ENCODE measurements at regions not wholly inside any gene's neighbourhood (a gene's known extent, or its start where the extent isn't known, plus 50 kb on each side); places are given as distances from the start of the nearest gene placed in this dataset.

DNA sequence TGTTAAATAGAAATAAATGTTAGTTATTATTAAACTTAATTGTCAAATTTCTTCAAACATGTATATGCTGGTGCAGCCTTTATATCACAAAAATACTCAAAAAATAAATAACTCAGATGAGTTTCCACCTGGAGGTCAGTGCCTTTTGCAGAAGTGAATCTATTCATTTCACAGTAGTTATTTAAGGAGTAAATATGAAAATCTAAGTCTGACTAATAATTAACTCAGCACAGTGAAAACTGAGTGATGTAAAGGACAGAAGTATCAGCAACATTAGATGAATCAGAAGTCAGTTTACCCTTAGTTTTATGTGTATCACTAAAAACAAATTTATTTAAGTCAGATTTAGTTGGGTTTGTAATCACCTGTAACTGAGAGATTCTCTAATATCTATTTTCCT lies 2135.4 kb downstream of the MRPL39 start:
- no peak for DNase-seq (ENCODE audit: low read depth in 2 of 2)

DNA sequence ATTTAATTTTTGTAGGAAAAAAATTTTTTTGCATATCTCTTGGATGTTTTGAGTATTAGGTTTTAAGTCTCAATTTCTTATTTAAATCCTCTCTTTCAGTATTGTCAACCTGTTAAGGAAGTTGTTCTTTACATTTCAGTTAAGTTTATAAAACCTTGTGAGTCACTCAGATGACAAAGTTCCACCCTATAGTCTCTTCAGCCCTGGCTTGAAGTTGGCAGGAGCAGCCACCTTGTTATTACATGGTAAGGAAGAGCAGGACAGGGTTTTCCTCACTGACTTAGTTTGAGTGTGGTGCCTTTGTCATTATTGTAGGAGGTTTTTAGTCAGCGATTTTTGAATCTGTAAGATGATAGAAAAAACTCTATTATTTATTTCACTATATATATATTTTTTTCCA lies 2143.9 kb downstream of the MRPL39 start:
- no peak for DNase-seq (ENCODE audit: low read depth in 2 of 2)

DNA sequence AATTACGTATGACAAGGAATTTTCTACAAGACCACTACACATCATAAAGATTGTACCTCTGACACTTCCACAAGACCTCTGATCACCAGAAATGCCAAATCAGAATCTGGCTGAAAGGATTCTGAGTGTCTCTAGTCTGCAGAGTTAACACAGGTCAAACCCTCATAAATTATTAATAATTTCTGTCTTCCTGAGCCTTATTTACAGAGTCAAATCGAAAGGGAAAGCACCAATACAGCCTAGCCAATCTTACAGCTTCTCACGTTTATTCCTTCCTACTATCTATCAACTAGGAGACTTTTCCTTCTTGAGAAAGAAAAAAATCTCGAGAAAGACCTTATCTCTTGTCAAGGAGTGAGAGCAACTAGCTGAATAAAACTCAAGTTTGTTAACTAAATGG lies 2151.6 kb downstream of the MRPL39 start:
- DNase-seq (ENCODE audit: low read depth in 2 of 2), result no peak

DNA sequence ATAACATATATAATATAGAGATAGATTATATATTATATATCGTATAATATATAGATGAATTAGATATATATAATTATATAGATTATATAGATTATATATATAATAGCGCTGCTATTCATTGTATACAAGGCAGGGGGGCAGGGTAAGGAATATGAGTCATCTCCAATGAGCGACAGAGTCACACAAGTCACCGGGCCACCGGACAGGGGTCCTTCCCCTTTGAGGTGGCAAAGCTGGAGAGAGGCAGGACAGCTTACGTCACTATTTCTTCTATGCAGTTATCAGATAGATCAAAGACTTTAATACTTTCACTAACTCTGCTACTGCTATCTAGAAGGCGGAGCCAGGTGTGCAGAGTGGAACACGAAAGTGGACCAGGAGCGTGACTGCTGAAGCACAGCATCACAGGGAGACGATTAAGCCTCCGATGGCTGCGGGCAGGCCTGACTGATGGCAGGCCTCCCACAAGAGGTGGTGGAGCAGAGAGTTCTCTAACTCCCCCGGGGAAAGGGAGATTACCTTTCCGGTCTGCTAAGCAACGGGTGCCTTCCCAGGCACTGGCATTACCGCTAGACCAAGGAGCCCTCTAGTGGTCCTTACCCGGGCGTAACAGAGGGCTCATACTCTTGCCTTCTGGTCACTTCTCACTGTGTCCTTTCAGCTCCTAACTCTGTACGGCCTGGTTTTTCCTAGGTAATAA lies 2154.7 kb downstream of the MRPL39 start:
- DNase-seq (ENCODE audit: low read depth in 2 of 2), result no peak

DNA sequence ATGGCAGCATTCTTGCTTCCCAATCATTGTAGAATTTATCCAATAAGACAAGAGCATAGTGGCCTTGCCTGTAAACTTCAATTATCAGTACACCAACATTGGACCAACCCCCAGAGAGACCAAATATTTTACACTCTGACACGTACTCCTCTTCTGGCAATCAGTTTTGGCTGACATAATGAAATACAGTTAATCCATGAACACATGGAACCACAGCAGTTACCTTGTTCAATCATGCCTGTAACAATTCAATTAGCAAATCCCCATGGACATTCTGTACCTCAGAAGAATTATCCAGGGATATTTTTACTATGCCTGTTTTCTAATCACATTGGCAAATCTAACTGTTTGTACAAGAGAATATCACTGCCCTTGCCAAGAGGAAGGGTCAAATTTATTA lies 2162.0 kb downstream of the MRPL39 start:
- DNase-seq (ENCODE audit: low read depth in 2 of 2), result no peak

DNA sequence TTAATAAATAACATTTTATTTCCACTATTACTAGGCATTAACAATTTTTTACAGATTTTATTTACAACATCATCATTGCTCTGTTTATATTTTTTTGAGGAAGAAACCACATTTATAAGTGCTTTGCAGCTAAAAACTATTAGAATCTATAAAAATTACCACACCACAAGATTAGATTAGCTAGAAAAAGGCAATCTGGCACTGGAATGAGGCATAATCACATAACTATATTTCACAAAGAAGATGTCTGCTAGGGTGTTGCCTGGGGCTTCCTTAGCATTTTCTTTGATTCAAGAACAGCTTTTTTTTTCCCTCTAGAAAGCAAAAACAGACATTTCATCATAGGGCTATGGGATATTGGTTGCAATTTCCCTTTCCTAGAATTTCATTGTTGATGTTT lies 2169.2 kb downstream of the MRPL39 start:
- no peak for DNase-seq (ENCODE audit: low read depth in 2 of 2)

DNA sequence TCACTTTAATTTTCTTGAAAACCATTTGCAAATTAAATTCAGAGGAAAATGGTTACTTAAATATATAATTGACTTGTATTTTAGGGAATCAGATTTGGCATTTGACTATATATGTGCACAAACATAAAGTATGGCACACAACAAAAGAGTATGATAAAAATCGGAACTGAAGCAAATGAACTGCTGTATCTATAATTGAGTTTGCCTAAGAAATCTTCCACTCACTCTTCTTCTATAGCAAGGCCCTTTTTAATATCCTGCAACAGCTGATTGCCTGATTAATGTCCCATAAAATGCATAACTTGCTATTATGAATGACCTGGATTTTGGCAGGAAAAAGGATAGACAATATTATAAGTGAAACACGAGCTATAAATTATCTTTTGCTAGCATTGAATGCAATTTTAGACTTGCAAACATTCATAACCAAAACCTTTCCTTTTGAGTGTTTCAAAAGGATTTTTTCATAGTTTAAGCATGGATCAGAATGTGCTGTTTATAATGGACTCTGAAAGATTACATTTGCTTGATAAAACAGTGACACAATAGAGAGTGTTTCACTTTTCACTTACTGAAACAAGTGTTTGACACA lies 2204.3 kb downstream of the MRPL39 start:
- DNase-seq (ENCODE audit: low read depth in 2 of 2), result no peak

DNA sequence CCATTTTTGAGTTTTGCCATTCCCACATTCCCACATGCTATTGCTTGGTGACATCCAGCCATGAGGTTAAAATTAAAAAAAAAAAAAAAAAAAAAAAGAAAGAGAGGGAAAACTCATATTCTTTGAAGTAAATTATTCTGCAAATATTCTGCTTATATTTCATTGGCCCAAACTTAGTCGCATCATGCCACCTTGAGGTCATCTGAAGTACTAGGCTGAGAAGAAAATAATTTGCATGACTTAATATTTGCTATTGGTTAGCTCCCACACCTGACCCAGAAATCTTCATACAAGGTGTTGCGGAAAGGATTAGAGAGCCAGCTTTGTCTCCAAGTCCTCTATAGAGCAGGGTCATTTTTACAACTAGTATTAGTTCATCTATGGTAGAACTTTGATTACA lies 2206.0 kb downstream of the MRPL39 start:
- DNase-seq (ENCODE audit: low read depth in 2 of 2), result no peak

DNA sequence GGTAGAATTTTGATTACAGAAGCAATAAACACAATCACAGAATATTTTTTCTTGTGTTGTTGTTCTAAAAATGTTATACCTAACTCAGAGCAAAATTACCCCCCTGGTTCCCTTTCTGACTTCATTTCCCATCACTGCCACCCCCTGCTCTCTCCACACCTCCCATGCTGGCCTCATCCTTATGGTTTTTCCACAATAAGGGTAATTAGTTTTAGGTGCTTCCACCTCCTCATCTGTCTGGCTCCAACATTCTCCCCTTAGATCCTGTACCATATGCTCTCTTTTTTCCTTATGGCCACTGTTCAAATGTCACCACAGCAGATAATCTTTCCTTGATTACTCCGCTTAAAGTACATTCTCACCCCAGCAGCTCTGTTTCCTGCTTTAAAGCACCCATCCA lies 2208.6 kb downstream of the MRPL39 start:
- no peak for DNase-seq (ENCODE audit: low read depth in 2 of 2)

DNA sequence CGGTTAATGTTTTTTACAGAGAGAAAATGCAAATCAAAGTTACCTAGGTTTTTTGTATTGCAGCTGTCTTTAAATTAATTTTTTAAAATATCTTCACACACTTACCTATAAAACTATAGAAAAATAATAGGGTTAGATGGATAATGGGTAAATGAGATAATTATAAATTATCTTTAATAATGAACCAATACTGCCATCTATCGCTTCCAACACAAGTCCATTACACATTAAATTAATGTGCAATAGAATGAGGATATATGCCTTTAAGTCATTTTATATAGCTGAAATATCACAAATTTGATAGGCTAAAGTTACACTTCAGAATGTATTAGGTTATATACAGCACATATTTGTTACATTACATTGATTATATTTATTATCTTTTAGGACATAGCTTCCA lies 2212.8 kb downstream of the MRPL39 start:
- no peak for DNase-seq (ENCODE audit: low read depth in 2 of 2)

DNA sequence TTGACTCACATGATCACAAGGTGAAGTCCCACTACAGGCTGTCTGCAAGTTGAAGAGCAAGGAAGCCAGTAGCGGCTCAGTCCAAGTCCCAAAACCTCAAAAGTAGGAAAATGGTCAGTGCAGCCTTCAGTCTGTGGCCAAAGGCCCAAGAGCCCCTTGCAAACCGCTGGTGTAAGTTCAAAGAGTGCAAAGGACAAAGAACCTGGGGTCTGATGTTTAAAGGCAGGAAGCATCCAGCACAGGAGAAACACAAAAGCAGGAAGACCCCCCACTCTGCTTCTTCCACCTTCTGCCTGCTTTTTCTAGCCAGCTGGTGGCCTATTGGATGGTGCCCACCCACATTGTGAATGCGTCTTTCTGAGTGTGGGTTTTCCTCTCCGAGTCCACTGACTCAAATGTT lies 2222.6 kb downstream of the MRPL39 start:
- no peak for DNase-seq (ENCODE audit: low read depth in 2 of 2)

DNA sequence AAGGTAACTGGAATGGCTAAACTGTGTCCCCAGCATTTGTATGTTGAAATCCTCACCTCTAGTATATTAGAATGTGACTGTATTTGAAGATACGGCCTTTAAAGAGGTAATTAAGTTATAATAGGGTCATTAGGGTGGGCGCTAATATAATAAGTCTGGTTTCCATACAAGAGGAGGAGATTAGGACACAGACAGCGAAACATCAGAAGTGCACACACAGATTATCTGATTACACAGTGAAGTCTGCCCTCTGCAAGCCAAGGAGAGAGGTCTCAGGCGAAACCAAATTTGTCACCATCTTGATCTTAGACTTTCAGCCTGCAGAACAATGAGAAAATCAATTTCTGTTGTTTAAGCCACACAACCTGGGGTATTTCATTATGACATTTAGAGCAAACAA lies 2233.1 kb downstream of the MRPL39 start:
- DNase-seq (ENCODE audit: low read depth in 2 of 2), result no peak

DNA sequence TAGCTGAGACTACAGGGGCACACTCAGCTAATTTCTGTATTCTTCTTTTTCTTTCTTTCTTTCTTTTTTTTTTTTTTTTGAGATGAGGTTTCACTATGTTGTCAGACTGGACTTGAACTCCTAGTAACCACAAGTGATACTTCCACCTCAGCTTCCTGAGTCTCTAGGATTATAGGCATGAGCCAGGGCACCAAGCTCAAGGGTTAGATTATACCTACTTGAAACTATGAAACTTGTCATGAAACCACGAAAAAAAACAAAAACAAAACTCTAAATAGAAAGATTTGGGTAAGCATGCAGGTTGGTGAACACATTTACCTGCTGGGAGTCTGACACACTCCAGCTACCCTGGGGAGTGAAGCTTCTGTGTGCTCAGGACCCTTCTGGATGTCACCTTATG lies 2250.4 kb downstream of the MRPL39 start:
- DNase-seq (ENCODE audit: low read depth in 2 of 2), result no peak

DNA sequence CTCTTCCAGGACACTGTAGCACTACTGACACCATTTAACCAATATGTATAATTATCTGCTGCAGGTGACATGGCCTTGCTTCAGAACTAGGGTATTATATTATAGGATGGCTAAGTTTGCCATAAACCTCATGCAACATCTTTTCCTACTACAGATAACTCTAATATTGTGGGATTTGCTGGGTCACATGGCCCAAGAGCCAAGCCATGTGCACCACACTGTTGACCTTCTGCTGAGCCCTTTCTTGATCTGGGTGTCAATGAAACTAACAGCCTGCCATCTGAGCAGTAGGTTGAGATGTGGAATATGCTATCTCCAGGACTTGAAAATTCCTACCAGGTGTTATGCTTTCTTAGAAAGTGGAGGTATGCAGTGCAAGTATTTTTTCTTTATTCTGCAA lies 2291.1 kb downstream of the MRPL39 start:
- DNase-seq (ENCODE audit: low read depth in 2 of 2), result no peak

DNA sequence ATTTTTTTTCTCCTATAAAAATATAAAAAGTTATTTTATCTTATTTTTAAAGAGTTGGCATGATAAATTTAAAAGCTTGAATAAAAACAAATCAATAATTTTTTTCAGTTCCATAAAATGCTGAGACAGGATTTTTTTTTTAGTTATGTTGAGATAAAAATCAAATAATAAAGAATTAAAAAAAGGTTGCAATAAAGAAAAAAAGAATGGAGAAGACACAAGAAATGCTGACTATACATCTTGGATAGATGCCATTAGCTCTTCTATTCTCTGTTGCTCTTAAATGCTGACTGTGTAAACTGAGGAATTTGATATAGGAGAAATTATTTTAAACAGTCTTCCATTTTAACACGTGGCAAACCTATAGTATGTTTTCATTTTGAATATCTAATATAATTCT lies 2298.5 kb downstream of the MRPL39 start:
- no peak for DNase-seq (ENCODE audit: low read depth in 2 of 2)

DNA sequence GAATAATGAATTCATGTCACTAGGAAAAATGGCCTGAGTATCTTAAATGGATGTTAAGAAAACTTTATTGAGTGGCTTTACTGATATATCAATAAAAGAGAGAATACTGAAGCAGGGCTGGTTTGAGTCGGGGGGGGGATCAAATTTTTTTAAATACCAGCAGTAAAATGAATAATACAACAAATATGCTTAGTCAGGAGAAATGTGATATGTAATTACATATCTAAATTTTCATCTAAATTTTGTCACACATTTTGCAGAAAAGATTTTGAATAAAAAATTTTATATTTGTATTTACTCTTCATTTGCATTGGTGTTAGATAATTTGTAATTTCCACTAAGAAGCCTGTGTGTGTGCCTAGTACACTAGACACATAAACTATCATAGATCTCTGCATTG lies 2300.2 kb downstream of the MRPL39 start:
- DNase-seq (ENCODE audit: low read depth in 2 of 2), result no peak

DNA sequence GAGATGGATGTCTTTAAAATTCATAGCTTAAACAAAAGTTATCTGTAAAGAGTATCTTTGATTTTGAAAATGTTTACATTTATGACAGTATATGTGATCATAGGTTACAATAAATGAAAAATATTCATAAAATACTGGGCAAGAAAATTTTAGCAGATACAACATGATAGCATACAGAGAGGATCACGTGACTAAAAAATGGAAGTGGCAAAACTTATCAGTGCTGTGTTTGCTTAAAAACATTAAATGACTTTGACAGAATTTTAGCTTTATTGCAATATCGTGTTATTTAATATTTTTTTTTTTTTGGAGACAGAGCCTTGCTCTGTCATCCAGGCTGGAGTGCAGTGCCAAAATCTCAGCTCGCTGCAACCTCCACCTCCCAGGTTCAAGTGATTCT lies 2294.1 kb downstream of the NCAM2 start:
- DNase-seq (ENCODE audit: low read depth in 2 of 2), result no peak

DNA sequence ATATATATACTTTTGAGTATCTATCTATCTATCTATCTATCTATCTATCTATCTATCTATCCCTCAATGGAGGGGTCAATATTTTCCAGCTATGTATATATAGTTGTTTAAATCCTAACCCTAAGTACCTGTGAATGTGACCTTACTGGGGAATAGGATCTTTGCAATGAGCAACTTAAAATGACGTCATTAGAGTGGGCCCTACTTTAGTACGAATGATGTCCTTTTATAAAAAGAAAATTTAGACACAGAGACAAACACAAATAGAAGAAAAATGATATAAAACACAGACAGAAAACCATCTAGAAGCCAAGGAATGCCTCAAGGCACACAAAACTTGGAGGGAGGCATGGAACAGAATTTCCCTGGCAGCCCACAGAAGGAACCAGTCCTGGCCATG lies 2283.7 kb downstream of the NCAM2 start:
- no peak for DNase-seq (ENCODE audit: low read depth in 2 of 2)

DNA sequence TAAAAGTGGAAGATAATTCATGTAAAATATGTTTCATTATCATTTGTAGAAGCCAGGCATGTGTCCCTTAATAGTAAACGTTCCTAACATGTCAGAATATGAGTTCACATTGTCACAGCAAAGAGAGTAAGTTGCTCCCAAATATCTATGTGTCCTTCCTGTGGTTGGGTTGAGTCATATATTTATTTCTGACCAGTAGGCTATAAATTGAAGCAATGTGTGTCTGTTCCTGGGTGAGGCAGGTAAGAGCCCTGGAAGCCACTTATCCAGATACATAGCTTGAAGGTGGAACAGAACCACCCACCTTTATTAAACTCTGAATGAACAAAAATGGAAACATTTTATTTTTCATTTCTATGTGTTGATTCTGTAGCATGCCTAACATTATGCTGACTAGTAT lies 2251.6 kb downstream of the NCAM2 start:
- DNase-seq (ENCODE audit: low read depth in 2 of 2), result no peak

DNA sequence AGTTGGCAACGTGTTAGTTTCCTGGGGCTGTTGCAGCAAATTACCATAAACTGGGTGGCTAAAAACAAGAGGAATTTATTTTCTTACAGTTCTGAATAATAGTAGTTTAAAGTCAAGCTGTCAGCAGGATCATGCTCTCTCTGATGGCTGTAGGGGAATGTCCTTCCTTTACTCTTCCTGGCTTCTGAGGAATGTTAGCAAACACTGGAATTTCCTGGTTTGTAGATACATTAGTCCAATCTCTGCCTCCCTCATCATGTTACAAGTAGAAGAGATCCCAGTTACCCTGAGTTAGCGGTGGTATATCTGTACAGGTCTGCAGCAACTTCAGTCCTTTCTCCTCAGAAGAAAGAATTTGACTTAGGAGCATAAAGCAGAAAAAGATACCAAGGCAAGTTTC lies 2249.1 kb downstream of the NCAM2 start:
- DNase-seq (ENCODE audit: low read depth in 2 of 2), result no peak

DNA sequence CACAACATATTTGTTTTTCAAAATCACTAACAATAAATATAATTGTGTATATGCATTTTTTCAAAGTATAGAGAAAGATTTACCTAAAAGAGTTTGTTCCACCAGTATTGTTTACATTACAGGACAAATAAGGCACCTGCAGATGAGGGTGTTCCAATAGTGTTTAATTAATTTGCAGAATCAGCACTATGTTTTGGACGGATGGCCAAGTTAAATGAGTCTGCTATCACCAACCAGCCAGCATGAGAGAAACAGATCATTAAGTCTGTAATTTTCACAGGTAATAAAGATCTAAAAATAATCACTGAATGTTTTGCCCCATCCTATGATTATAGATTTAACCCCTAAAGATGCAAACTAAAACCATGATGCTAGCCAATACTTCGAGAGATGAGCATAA lies 2247.0 kb downstream of the NCAM2 start:
- no peak for DNase-seq (ENCODE audit: low read depth in 2 of 2)

DNA sequence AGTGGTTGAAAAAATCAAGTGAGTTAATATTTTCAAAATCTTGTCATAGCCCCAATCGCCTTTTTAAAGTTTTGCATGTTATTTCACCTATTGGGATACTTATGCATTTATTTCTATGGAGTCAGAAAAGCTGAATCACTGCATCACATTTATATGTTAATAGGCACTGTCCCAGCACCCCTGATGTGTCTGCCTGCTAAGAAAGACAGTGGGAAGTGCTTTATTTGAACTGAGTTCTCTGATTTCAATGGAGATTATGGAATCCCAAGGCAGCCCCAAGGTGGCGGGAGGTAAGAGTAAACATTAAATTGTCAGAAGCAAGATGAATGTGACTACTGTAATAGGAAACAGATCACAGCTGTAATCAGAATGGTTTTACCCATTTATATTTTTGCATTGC lies 2225.7 kb downstream of the NCAM2 start:
- no peak for DNase-seq (ENCODE audit: low read depth in 2 of 2)

DNA sequence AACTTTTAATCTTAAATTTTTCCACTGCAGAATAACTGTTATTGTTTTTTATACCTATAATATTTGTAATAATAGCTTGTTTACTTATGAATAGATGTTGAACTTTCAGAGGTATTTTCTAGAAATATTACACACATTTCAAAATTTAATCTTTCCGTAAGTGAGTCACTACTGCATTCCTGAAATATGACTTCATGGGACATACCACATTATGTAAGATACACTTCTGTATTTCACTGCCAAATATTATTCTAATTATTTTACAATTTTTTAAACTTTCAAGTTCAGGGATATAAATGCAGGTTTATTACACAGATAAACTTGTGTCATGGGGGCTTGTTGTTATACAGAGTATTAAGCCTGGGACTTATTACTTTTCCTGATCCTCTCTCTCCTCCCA lies 2220.5 kb downstream of the NCAM2 start:
- no peak for DNase-seq (ENCODE audit: low read depth in 2 of 2)

DNA sequence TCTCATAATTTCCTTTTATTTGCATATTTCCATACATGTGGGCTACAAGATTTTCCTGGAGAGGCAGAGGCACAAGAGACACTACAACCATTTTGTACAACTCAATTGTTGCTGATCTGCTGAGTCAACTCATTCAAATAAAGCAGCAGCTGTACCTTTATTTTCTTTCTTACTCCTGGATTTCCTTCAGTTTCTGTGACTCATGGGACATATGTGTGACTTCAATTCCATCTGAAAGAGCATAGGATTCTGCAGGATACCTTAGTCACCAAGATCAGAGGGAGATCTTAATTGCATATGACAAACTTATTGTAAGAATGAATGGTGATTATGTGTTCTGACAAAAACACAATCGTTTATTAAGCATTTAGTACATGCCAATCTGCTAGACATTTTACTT lies 2219.4 kb downstream of the NCAM2 start:
- no peak for DNase-seq (ENCODE audit: low read depth in 2 of 2)

All from stimulated activated CD4-positive, alpha-beta T cell treated with anti-CD3 and anti-CD28 coated beads, Interleukin-12 subunit alpha, Interleukin-12 subunit beta, amount 100 ng/mL, for 24 hours (primary cell).